GM18498 (cell line): ENCODE measurements at regions not wholly inside any gene's neighbourhood (a gene's known extent, or its start where the extent isn't known, plus 50 kb on each side); places are given as distances from the start of the nearest gene placed in this dataset.

Experiments used
- ATAC-seq: cut with Tn5 transposase; IDR thresholded peaks from one replicate; pipeline ENCODE4 v1.9.1; 2021; ENCODE audit warnings: mild to moderate bottlenecking, moderate library complexity; ENCODE audit not compliant: unreplicated experiment

DNA sequence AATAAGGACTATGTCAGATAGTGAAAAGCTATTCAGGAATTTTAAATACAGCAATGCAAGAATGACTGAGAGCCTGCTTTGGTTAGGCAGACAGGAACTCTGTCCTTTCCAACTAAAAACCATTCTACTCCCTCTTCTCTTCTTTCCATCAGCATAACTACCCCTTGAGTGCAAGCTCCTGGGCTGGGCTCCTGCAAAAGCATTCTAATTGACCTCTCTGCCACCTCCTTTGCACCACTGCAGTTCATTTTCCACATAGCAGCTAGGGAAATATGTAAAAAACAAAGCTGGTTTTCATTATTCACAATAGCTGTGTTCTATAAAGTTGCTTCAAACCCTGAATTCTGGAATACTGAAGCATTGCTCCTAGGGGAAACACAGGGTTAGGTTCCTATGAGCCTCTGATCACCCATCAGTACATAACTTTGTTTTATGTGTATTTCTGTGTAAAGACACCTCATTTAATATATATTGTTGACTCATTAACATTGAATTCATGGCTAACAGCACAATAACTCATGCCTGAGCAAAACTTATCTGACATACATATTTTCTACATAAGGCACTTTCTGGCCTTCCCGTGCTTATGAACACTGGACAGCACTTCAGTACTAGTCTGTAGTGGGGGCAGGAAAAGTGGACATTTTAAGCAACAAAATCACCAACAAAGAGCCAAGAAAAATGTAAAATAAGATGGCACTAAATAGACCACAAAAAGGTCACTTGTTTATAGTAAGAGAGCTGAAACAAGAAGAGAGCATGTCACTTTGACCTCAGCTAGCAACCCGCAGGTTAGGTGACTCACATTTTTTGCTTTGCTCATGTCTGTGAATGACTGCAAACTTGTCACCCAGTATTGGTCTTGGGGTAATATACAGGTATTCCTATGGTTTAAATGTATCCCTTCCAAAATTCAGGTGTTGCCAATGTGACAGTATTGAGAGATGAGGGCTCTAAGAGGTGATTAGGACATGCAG, 57.9 kb upstream of the IRF2BP2 start:
- no peak for ATAC-seq

DNA sequence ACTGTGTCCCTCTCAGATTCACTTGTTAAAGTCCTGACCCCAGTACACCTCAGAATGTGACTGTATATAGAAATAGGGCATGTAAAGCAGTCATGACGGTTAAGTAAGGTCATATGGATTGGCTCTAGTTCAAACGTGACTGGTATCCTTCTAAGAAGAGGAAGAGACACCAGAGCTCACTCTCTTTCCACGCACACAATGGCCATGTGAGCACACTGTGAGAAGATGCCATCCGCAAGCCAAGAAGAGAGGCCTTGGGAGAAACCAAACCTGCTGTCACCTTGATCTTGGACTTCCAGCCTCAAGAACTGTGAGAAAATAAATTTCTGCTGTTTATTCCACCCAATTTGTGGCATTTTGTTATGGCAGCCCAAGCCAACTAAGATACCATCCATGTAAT, 56.8 kb upstream of the IRF2BP2 start:
- no peak for ATAC-seq

DNA sequence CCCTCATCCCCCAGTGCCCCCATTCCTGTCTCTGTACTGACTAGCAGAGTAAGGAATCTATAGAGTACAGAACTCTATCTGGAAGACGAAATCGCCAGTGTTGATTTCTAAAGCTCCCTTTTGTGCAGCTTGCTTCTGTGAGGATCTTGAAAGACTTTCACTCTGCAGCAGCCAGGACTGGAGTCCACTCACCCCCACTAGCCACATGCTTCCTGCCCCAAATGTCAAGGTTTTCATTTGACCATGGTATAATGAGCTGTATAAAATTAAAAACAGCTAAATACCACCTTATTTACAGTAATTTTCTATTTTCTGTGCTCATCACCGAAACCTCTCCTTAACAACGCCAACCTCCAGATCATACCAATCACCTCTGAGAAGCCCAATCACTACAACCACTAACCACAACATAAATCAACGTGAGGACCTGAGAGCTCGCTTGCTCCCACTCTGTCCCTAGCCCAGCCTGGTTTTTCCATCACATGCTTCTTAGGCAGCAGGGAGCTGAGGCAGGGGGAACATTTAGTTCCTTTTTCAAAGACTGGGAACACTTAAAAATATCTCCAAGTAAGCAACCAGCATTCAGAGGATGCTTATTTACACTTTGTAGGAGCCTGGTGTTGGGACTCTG, 56.1 kb upstream of the IRF2BP2 start:
- ATAC-seq, result no peak

DNA sequence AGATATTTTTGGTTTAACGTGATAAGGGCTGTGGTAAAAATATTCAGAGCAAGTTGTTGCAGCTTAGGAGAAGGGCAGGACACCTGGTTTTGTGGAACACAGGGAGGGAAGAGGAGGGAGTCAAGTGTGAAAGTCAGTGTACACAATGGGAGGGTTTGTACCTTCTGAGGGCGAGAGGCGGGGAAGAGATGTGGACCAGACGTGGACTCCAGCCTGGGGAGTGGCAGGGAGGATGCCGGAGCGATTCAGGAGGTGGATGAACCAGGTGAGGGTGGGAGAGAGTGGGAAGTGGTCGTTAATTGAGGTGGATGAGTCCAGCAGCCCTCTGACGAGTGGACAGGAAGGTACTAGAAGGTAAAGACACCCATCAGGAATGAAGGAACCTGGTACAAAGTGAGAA, 52.2 kb upstream of the IRF2BP2 start:
- ATAC-seq, result no peak

DNA sequence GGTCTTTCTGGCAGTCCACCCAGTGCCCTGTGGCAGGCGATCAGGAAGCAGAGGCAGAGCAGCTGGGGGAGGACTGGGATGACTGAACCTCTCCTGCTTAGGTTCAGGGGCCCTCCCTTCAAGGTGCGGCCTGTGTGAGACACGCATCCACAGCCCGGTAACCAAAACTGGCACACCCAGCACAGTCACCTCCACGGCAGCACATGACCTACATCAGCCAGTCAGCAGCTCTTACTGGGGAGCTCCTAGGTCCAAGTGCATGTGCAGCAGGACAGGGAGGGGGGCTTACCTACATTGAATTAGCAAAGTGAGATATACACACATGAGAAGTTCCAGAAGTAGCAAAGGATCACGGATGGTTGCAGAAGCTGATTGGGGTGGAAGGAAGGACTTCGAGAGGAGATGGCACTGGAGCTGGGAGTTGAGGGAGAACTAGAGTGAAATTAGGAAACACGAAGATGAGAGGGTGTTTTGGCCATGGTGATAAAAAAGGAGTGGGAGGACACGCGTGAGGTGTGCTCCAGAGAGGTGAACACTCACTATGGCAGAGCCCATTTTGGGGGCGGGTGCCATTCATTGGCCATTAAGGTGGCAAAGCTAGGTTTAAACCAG, 51.4 kb upstream of the IRF2BP2 start:
- ATAC-seq, result no peak

DNA sequence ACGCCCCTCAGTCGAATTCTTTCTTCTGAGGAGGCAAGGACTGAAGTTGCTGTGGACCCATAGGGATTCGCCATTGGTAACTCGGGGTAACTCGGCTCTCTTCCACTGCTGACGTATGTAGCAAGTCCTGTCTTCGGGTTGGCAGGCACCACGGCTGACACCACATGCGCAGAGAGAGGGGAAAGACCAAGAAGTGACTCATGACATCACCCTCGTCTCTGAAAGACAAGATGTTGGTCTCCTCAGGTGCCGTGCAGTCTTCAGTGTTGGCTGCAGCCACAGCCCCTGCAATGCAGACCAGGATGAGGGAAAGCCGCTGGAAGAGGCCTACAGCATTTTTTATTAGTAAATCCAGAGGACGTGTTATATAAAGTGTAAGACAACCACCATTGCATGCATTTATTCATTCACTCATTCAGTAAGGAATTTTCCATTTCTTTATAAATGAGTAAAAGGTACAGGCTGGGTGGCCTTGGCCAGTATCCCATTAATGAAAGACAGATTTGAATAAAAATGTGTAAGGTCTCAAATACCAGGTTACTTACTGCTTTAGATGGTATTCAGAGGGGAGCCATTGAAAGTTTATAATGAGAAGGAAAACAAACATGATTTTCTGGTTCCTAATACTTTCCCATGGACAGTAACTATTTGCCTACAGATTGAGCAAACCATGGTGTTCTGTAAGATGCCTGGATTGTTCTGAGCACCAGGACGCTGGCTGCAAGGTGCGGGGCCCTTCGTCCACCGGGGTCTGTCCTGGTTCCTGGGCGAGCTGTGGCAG, 50.7 kb upstream of the IRF2BP2 start:
- ATAC-seq, result no peak
